WTC11 (cell line): ENCODE measurements at regions not wholly inside any gene's neighbourhood (a gene's known extent, or its start where the extent isn't known, plus 50 kb on each side); places are given as distances from the start of the nearest gene placed in this dataset.

ENCODE experiments used
- ATAC-seq: fragments of 200-7000 bp; cut with Tn5 transposase; 2 replicates; pipeline ENCODE4 v1.10.0; 2021; ENCODE audit warnings: mild to moderate bottlenecking, moderate library complexity
- CTCF ChIA-PET: fragments of 300-600 bp; sonication (Branson Sonifier 250); formaldehyde crosslinking; loops from one replicate; lab custom pipeline; 2021; ENCODE audit warnings: antibody characterized with exemption; lab: Charles Lee
- POLR2A ChIA-PET: fragments of 350-600 bp; sonication (Branson Sonifier 250); formaldehyde crosslinking; loops from one replicate; lab custom pipeline; 2021; ENCODE audit warnings: antibody characterized with exemption; lab: Charles Lee
- DNase-seq: peaks from one replicate; pipeline ENCODE4 v3.0.0; 2021; ENCODE audit warnings: low spot score
- H3K27ac Mint-ChIP-seq: 2 replicates; pipeline ENCODE4 v1.8.0; 2021; ENCODE audit warnings: mixed read lengths
- H3K27me3 Mint-ChIP-seq: 2 replicates; pipeline ENCODE4 v1.8.0; 2021; ENCODE audit warnings: low read depth, mild to moderate bottlenecking, moderate library complexity, mixed read lengths
- H3K36me3 Mint-ChIP-seq: 2 replicates; pipeline ENCODE4 v1.8.0; 2021; ENCODE audit warnings: mixed read lengths
- H3K4me1 Mint-ChIP-seq: 2 replicates; pipeline ENCODE4 v1.8.0; 2022; ENCODE audit warnings: mixed read lengths
- H3K4me3 Mint-ChIP-seq: 2 replicates; pipeline ENCODE4 v1.8.0; 2021; ENCODE audit warnings: mild to moderate bottlenecking, moderate library complexity, mixed read lengths
- H3K9me3 Mint-ChIP-seq: 2 replicates; pipeline ENCODE4 v1.8.0; 2021; ENCODE audit warnings: mixed read lengths
- ARID4B ChIP-seq: sonication (generic); formaldehyde crosslinking; IDR thresholded peaks from 2 replicates; pipeline ENCODE4 v1.8.0; 2023; ENCODE audit warnings: missing genetic modification reagents, mild to moderate bottlenecking, borderline replicate concordance
- ATF3 ChIP-seq: sonication (generic); formaldehyde crosslinking; conservative IDR thresholded peaks from 2 replicates; pipeline ENCODE4 v1.8.1; 2022; ENCODE audit warnings: mild to moderate bottlenecking, missing genetic modification reagents
- CBFB ChIP-seq: sonication (generic); formaldehyde crosslinking; IDR thresholded peaks from 2 replicates; pipeline ENCODE4 v1.8.1; 2022; ENCODE audit warnings: mild to moderate bottlenecking, low read depth, missing genetic modification reagents
- CDX4 ChIP-seq: fragments of 250-450 bp; sonication (Bioruptor Pico); IDR thresholded peaks from 2 replicates; pipeline ENCODE4 v1.9.0; 2021; ENCODE audit warnings: moderate library complexity, mild to moderate bottlenecking, inconsistent platforms, borderline replicate concordance
- E2F5 ChIP-seq: sonication (generic); formaldehyde crosslinking; IDR thresholded peaks from 2 replicates; pipeline ENCODE4 v1.8.1; 2022; ENCODE audit warnings: mild to moderate bottlenecking, moderate library complexity, missing genetic modification reagents
- ESRRA ChIP-seq: sonication (generic); formaldehyde crosslinking; IDR thresholded peaks from 2 replicates; pipeline ENCODE4 v1.8.1; 2022; ENCODE audit warnings: mild to moderate bottlenecking, missing genetic modification reagents, borderline replicate concordance
- GRHL2 ChIP-seq: fragments of 250-450 bp; sonication (Bioruptor Pico); IDR thresholded peaks from 2 replicates; pipeline ENCODE4 v1.8.0; 2022; ENCODE audit warnings: mild to moderate bottlenecking, moderate library complexity; ENCODE audit not compliant: insufficient replicate concordance, severe bottlenecking
- IRF1 ChIP-seq: sonication (generic); formaldehyde crosslinking; IDR thresholded peaks from 2 replicates; pipeline ENCODE4 v1.8.0; 2023; ENCODE audit warnings: missing genetic modification reagents
- NFATC4 ChIP-seq: fragments of 250-450 bp; sonication (Bioruptor Pico); IDR thresholded peaks from 2 replicates; pipeline ENCODE4 v1.9.0; 2021; ENCODE audit warnings: mild to moderate bottlenecking
- NR1H2 ChIP-seq: sonication (generic); formaldehyde crosslinking; IDR thresholded peaks from 2 replicates; pipeline ENCODE4 v1.9.0; 2021; ENCODE audit warnings: mild to moderate bottlenecking, moderate library complexity, missing genetic modification reagents
- NR2C2 ChIP-seq: sonication (generic); formaldehyde crosslinking; IDR thresholded peaks from 2 replicates; pipeline ENCODE4 v1.8.0; 2022; ENCODE audit warnings: mild to moderate bottlenecking, missing genetic modification reagents
- OVOL2 ChIP-seq: fragments of 250-450 bp; sonication (Bioruptor Pico); IDR thresholded peaks from 2 replicates; pipeline ENCODE4 v1.9.0; 2021; ENCODE audit warnings: mild to moderate bottlenecking, borderline replicate concordance
- RELA ChIP-seq: sonication (generic); formaldehyde crosslinking; IDR thresholded peaks from 2 replicates; pipeline ENCODE4 v1.8.1; 2022; ENCODE audit warnings: missing genetic modification reagents, mild to moderate bottlenecking, borderline replicate concordance
- SOX15 ChIP-seq: fragments of 250-450 bp; sonication (Bioruptor Pico); IDR thresholded peaks from 2 replicates; pipeline ENCODE4 v1.9.0; 2021; ENCODE audit warnings: mild to moderate bottlenecking
- TEAD4 ChIP-seq: sonication (generic); formaldehyde crosslinking; IDR thresholded peaks from 2 replicates; pipeline ENCODE4 v1.8.0; 2022; ENCODE audit warnings: mild to moderate bottlenecking, missing genetic modification reagents
- TP53 ChIP-seq: sonication (generic); formaldehyde crosslinking; IDR thresholded peaks from 2 replicates; pipeline ENCODE4 v1.8.1; 2023; ENCODE audit warnings: mild to moderate bottlenecking, missing genetic modification reagents
- USF2 ChIP-seq: sonication (generic); formaldehyde crosslinking; IDR thresholded peaks from 2 replicates; pipeline ENCODE4 v1.8.1; 2023; ENCODE audit warnings: mild to moderate bottlenecking, missing genetic modification reagents, moderate library complexity
- ZBTB43 ChIP-seq: sonication (generic); formaldehyde crosslinking; IDR thresholded peaks from 2 replicates; pipeline ENCODE4 v1.8.1; 2023; ENCODE audit warnings: mild to moderate bottlenecking, missing genetic modification reagents
- ZNF138 ChIP-seq: sonication (generic); formaldehyde crosslinking; conservative IDR thresholded peaks from 2 replicates; pipeline ENCODE4 v1.8.1; 2022; ENCODE audit warnings: mild to moderate bottlenecking, moderate library complexity, missing genetic modification reagents
- ZNF219 ChIP-seq: sonication (generic); formaldehyde crosslinking; IDR thresholded peaks from 2 replicates; pipeline ENCODE4 v1.8.0; 2023; ENCODE audit warnings: missing genetic modification reagents, mild to moderate bottlenecking, borderline replicate concordance
- ZNF263 ChIP-seq: sonication (generic); formaldehyde crosslinking; IDR thresholded peaks from 2 replicates; pipeline ENCODE4 v1.8.1; 2022; ENCODE audit warnings: low read depth, mild to moderate bottlenecking, moderate library complexity, missing genetic modification reagents
- ZNF317 ChIP-seq: sonication (generic); formaldehyde crosslinking; IDR thresholded peaks from 2 replicates; pipeline ENCODE4 v1.8.1; 2023; ENCODE audit warnings: low read depth, mild to moderate bottlenecking, moderate library complexity, missing genetic modification reagents, borderline replicate concordance
- ZNF425 ChIP-seq: fragments of 250-450 bp; sonication (Bioruptor Pico); conservative IDR thresholded peaks from 2 replicates; pipeline ENCODE4 v1.9.0; 2021; ENCODE audit warnings: mild to moderate bottlenecking

GRCh38 chr2:64238799-64239198 lies 94.6 kb upstream of the PELI1 start (continued):
- no peak for TF ChIP-seq USF2
- TF ChIP-seq ZNF219 (CRISPR knock-in tag): no peak
- TF ChIP-seq ZNF317 (CRISPR knock-in tag): no peak
- TF ChIP-seq ESRRA (CRISPR knock-in tag): no peak
- TF ChIP-seq CBFB: no peak
- no peak for TF ChIP-seq ZNF425 (CRISPR knock-in tag)
- no peak for TF ChIP-seq NR1H2 (CRISPR knock-in tag)
- no peak for TF ChIP-seq CDX4 (CRISPR knock-in tag)
- TF ChIP-seq E2F5 (CRISPR knock-in tag): no peak
- TF ChIP-seq ZNF138 (CRISPR knock-in tag): no peak
- TF ChIP-seq NFATC4: no peak
- TF ChIP-seq ATF3: no peak

- no peak overlapping the region for H3K4me3 Mint-ChIP-seq
- ChIA-PET CTCF (interaction anchor here (1.0 kb wide), 1 partner anchor 193 kb away, joined by 3 read pairs; no protein-coding TSS in a partner anchor), POLR2A (no interaction called here)
- H3K4me1 Mint-ChIP-seq: peaks cover 44% of the 10 kb centered on the region
- H3K27me3 Mint-ChIP-seq: no peaks in the 10 kb centered on the region
- ATAC-seq: no peak
- peaks cover 13% of the 10 kb centered on the region for H3K36me3 Mint-ChIP-seq
- peaks cover 7% of the 10 kb centered on the region for H3K9me3 Mint-ChIP-seq
- no peak overlapping the region for H3K27ac Mint-ChIP-seq
- no peak for DNase-seq
- TF ChIP-seq GRHL2 (CRISPR knock-in tag): no peak
- TF ChIP-seq ESRRA (CRISPR knock-in tag): no peak
- no peak for TF ChIP-seq ZNF263
- no peak for TF ChIP-seq TEAD4 (CRISPR knock-in tag)
- no peak for TF ChIP-seq IRF1
- TF ChIP-seq NR2C2 (CRISPR knock-in tag): no peak
- TF ChIP-seq SOX15 (CRISPR knock-in tag): no peak
- TF ChIP-seq OVOL2 (CRISPR knock-in tag): no peak
- no peak for TF ChIP-seq RELA (CRISPR knock-in tag)
- TF ChIP-seq ARID4B (CRISPR knock-in tag): no peak
- TF ChIP-seq ZBTB43 (CRISPR knock-in tag): no peak
- no peak for TF ChIP-seq TP53 (CRISPR knock-in tag)
These were observed 99.1 kb upstream of the PELI1 start for GRCh38 chr2:64243081-64244036.
